ENCODE measurements at regions not wholly inside any gene's neighbourhood (a gene's known extent, or its start where the extent isn't known, plus 50 kb on each side); places are given as distances from the start of the nearest gene placed in this dataset.

DNA sequence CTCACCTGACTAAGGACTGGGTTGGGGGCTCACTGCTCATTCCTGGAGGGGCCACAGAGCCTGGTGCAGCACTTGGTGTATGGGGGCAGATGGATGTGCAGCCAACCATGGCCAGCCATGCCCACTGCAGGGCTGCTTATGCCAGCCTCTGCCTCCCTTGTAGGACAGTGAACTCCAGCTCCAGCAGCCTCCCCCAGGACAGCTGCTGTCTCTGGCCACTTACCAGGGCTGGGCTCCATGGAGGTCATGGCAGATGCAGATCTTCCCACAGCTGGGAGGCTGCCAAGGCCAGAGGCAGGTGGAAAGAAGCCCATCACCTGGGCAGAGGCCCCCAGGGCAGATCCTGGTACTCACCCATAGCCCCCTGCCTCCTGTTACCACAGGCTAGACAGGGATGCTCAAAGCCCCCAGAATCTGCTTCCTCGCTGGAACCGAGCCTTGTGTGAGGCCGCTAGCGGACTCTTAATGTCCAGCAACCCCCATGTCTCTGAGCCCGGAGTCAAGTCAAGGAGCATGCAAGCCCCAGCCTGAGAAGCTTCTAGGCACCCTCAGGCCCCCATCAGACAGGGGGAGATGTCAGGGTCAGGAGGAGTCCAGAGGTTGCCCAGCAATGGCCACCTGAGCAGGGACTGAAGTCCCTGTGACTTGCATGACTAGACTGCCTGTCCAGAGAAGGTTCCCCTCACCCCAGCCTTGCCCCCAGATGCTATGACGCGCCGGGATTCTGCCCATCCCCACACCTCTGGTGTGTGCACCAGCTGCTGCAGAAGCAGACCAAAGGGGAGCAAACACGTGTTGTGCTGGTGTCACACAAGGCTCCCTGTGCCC lies 123.6 kb downstream of the TWIST2 start:
- no peaks in the 10 kb centered on the region for H3K9me3 ChIP-seq (ENCODE audit: low read depth)
- no peak overlapping the region for H3K27ac ChIP-seq
- H3K4me3 ChIP-seq: no peak overlapping the region
- no peaks in the 10 kb centered on the region for H3K36me3 ChIP-seq
- TF ChIP-seq, protein P1, sequence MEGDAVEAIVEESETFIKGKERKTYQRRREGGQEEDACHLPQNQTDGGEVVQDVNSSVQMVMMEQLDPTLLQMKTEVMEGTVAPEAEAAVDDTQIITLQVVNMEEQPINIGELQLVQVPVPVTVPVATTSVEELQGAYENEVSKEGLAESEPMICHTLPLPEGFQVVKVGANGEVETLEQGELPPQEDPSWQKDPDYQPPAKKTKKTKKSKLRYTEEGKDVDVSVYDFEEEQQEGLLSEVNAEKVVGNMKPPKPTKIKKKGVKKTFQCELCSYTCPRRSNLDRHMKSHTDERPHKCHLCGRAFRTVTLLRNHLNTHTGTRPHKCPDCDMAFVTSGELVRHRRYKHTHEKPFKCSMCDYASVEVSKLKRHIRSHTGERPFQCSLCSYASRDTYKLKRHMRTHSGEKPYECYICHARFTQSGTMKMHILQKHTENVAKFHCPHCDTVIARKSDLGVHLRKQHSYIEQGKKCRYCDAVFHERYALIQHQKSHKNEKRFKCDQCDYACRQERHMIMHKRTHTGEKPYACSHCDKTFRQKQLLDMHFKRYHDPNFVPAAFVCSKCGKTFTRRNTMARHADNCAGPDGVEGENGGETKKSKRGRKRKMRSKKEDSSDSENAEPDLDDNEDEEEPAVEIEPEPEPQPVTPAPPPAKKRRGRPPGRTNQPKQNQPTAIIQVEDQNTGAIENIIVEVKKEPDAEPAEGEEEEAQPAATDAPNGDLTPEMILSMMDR (IDR thresholded peaks at IDR 0.05; ENCODE audit: low read depth, low read length): no peak
- no peaks in the 10 kb centered on the region for H3K27me3 ChIP-seq
- no peak for DNase-seq (ENCODE audit: low read depth in 1 of 2, low spot score in 1 of 2)
- H3K4me1 ChIP-seq (ENCODE audit: low read depth): no peaks in the 10 kb centered on the region

DNA sequence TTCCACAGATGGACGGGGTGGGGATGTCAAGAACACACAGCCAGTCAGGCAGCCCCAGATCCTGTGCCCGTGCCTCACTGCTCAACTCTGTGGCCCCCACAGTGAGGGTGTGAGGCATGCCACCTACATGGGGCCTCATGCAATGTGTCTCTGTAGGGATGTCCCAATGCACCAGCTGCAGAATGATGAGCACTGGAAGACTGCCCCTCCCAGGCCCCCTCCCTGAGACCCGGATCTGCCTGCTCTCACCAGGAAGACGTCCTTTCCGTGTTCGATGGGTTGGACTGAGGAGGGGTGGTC lies 124.2 kb downstream of the TWIST2 start:
- TF ChIP-seq, protein P1 (IDR thresholded peaks at IDR 0.05; ENCODE audit: low read depth, low read length): no peak
- no peak overlapping the region for H3K27ac ChIP-seq
- no peaks in the 10 kb centered on the region for H3K4me1 ChIP-seq (ENCODE audit: low read depth)
- H3K36me3 ChIP-seq: no peaks in the 10 kb centered on the region
- DNase-seq (ENCODE audit: low read depth in 1 of 2, low spot score in 1 of 2): no peak
- H3K27me3 ChIP-seq: no peaks in the 10 kb centered on the region
- H3K4me3 ChIP-seq: no peak overlapping the region
- no peaks in the 10 kb centered on the region for H3K9me3 ChIP-seq (ENCODE audit: low read depth)

DNA sequence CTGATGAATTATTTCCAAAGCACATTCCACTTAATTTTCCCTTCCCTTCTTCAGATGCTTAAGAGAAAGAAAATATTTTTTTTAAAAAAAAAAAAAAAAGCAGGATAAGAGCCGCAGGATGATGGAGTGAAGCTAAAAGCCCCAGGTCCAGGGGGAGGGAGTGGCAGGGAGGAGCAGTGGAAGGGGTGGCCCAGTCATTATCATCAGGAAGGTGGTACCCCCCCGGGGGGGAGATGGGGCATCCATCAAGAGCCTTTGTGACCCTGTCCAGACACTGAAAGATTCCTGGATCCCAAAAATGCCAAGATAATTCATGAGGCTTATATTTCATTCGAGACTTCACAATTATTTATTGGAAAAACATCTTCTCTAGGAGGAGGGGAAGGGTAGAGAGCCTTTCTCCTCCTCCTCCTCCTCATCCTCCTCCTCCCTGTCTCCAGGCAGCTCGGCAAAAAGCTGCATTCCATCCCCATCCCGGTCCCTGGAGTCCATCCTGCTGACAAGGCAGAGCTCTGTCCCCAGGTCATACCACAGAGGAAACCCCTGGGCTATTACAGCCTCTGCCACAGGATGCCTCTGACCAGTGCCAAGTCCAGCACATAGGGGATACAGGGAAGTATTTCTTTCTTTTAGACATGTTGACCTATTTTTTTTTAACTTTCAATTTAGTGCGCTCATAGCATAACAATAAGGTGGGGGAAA lies 125.3 kb downstream of the TWIST2 start:
- no peaks in the 10 kb centered on the region for H3K4me1 ChIP-seq (ENCODE audit: low read depth)
- no peaks in the 10 kb centered on the region for H3K27me3 ChIP-seq
- peaks cover 3% of the 10 kb centered on the region for H3K9me3 ChIP-seq (ENCODE audit: low read depth)
- no peak overlapping the region for H3K27ac ChIP-seq
- DNase-seq (ENCODE audit: low read depth in 1 of 2, low spot score in 1 of 2): peak in 1 of 2 donors; percentile 39
- H3K36me3 ChIP-seq: no peaks in the 10 kb centered on the region
- TF ChIP-seq, protein P1 (IDR thresholded peaks at IDR 0.05; ENCODE audit: low read depth, low read length): no peak
- H3K4me3 ChIP-seq: no peak overlapping the region

DNA sequence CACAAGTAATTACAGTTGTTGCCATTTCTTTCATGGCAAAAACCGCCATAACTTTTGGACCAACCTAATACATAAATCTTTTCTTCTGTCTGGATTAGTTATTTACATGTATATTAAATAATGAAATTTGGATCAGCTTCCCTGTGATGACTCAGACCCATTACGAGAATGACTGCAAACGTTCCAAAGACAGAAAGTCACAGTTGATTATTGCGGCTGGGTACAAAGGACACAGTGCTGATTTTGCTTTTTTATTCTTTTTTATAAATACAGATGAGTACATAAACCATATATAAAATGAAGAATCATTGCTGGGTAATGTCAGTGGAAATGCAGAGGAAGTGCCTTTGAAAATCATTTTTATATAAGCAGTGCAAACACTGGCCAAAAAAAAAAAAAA lies 126.2 kb downstream of the TWIST2 start:
- H3K27ac ChIP-seq: no peak overlapping the region
- no peaks in the 10 kb centered on the region for H3K27me3 ChIP-seq
- H3K9me3 ChIP-seq (ENCODE audit: low read depth): peaks cover 3% of the 10 kb centered on the region
- TF ChIP-seq, protein P1 (IDR thresholded peaks at IDR 0.05; ENCODE audit: low read depth, low read length): no peak
- H3K4me3 ChIP-seq: no peak overlapping the region
- no peaks in the 10 kb centered on the region for H3K36me3 ChIP-seq
- DNase-seq (ENCODE audit: low read depth in 1 of 2, low spot score in 1 of 2): peak in 1 of 2 donors; percentile 38
- H3K4me1 ChIP-seq (ENCODE audit: low read depth): no peaks in the 10 kb centered on the region

DNA sequence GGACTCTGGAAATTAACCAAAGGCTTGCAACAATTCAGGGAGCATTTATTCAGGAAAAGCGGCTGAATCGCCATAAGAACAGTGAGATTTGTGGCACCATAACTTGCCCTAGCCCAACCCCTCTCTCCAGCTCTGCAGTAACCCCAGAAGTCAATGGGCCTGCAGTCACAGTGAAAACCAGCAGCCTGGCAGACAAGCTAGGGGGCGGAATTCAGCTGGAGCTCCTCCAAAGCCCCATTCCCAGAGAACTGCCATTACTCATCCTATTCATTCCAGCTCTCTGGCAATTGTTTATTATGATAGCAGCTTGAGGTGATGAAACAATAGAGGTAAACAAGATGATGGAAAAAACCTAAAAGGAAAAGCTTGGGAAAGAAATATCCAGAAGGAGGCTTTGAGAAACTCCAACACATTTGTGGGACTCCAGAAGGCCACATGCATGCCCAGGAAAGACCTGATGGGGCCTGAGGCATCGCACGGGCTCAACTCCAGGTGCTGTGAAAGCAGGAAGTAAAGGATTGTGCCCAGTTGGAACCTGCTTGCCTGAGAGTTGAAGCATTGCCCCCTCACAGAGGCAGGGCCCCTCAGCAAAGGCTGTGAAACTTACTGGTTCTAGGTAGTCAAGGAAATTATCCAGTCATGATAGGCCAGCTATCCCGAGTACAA lies 126.7 kb downstream of the TWIST2 start:
- peak in 1 of 2 donors; percentile 90 for DNase-seq (ENCODE audit: low read depth in 1 of 2, low spot score in 1 of 2)
- Histone ChIP-seq H3K27me3 (no peaks in the 10 kb centered on the region), H3K27ac (no peak overlapping the region), H3K9me3 (ENCODE audit: low read depth) (peaks cover 3% of the 10 kb centered on the region), H3K4me1 (ENCODE audit: low read depth) (no peaks in the 10 kb centered on the region), H3K4me3 (no peak overlapping the region), H3K36me3 (no peaks in the 10 kb centered on the region)
- TF ChIP-seq, protein P1 (IDR thresholded peaks at IDR 0.05; ENCODE audit: low read depth, low read length): peak; percentile 62

Data from cardiac muscle cell (in vitro differentiated cells and primary cell).